Hematopoietic multipotent progenitor cell treated with erythropoietin and hydrocortisone succinate and interleukin-3 and kit ligand, for 15 days (in vitro differentiated cells): ENCODE measurements at regions not wholly inside any gene's neighbourhood (a gene's known extent, or its start where the extent isn't known, plus 50 kb on each side); places are given as distances from the start of the nearest gene placed in this dataset.
"Not testable (repeated sequence)": the region's sequence is repeated elsewhere in the genome, so short reads cannot be mapped to it uniquely, and the experiment has no call there.

Experiments
- DNase-seq: peaks from one replicate; pipeline ENCODE4 v3.0.0-alpha.2; 2015; ENCODE audit warnings: low spot score

DNA sequence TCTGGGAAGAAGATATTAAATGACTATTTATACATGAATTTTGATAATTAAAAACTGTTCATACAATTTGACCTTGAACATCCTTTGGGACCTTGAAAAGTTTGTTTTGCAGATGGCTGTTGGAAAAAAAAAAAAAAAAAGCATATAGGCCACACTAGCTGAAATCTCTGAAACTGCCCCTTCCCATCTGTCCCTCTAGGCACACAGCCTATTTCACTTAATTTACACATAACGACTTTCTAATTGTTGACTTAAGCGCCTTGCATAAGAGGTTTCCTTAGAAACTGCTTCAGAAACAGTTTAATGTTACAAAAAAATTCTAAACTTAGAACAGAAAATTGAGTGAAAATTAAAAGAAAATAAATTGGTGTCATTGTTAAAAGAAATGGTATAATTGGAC is 131.0 kb downstream of the COX18 start:
- no peak for DNase-seq

DNA sequence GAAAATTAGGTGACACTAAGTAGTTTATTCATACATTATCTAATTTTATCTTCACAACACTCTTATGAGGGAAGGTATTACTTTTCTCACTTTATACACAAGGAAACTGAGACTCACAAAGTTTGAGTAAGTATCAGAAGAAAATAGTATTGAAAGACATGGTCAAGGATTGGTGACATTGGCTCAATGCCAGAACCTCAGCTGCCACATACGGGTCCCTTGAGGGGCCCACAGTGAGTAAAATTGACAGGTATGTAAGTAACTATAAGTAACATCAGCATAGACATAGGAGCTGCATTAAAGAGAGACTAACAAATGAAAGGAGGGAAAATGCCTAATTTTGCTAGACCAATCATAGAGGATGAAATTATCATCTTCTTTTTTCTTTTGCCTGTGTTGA is 134.1 kb downstream of the COX18 start:
- no peak for DNase-seq

DNA sequence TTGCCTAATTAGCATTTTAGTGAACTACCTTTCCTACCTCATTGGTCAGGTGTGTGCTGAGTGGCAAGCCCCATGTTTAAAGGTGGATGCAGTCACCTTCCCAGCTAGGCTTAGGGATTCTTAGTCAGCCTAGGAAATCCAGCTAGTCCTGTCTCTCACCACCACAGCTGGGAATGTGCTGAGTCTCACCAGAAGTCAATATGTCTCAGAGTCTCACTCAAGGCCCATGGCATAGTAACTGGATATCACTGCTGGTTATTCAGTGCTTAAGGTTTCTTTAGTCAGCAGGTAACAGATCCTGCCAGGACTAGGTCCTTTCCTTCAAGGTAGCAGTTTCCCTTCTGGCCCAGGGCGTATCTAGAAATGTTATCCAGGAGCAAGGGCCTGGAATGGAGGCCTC is 136.5 kb downstream of the COX18 start:
- DNase-seq = no peak

DNA sequence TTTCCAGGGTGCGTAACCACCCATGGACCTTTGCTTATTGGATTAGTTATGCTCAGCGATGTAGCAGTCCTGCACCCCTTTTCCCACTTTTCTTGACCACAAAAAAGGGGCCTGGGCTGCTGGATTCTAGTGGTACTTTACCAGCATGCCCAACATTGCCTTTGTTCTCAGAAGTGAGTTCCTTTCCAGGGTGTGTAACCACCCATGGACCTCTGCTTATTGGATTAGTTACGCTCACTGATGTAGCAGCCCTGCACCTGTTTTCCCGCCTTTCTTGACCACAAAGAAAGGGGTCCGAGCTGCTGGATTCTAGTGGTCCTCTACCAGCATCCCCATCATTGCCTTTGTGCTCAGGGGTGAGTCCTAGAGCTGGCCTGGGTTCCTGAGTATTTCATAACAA is 138.2 kb downstream of the COX18 start:
- DNase-seq = no peak

DNA sequence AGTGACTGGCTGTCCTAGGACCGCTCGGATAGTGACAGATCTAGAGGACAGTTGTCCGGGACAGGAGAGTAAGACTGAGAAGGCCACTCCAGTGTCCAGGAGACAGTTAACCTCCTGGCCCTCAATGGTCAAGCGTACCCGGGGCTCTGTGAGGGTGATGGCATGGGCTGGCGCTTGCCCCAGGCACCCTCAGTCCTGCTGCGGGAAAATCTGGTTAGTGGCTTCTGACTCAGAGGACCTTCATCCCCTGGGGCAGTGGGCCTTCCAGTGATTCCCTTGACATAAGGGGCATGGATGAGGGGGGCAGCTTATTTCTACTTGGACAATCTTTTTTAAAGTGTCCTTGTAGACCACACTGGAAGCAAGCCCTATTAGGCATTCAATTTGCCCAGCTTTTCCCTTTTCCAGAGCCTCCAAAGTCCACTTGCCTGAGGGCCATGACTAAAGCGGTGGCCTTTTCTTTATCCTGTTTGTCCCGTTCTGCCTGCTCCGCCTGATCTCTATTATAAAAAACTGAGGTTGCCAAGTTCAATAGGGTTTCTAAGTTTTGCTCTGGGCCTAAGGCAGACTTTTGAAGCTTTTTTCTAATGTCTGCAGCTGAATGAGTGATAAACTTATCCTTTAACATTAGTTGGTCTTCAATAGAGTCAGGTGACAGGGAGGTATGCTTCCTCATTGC is 139.8 kb downstream of the COX18 start:
- not testable (repeated sequence) for DNase-seq

DNA sequence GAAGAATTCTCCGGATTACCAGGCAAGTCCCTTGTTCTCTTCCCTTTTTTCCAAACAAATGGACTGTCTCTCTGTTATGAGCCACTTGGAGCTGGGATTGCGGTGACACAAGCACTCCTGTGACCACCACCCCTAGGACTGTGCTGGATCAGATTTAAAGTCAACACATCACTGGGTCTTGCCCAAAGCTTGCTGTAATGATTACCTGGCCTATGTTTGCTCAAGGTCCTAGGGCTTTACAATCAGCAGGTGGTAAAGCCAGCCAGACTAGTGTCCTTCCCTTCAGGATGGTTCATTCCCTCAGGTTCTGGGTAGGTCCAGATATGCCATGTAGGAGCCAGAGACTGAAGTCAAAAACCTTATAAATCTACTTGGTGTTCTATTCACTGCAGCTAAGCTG is 144.7 kb downstream of the COX18 start:
- DNase-seq = no peak

DNA sequence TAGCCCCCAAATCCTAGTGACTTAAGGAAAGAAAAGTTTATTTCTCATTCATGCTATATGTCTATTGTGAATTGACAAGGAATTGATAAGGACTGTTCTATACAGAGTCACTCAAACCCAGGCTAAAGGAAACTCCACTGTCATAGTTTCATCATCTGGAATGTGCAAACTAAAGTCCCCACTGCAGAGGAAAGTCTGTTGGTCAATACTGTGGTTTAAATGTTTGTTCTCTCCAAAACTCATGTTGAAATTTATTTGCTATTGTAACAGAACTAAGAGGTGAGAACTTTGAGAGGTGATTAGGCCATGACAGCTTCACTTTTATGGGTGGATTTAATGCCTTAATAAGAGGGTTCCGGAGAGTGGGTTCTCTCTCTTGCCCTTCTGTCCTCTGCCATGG is 149.6 kb downstream of the COX18 start:
- DNase-seq = no peak

DNA sequence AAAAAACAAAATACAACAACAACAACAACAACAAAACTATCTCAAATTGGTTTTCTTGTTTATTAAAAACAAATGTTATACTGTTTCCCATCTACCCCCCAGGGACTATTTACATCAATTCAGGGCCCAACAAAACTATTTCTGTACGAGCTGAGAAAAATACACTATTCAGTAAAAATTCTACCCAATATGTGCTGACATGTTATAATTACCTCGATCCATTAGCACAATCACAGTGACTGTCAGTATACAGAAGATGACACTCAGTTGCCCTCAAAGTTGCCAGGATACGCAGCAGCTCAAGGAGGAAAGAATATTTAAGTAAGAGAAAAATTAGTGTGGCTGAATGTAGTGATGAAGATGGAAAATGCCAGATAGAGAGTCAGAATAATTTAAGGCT is 150.1 kb downstream of the COX18 start:
- DNase-seq = no peak

DNA sequence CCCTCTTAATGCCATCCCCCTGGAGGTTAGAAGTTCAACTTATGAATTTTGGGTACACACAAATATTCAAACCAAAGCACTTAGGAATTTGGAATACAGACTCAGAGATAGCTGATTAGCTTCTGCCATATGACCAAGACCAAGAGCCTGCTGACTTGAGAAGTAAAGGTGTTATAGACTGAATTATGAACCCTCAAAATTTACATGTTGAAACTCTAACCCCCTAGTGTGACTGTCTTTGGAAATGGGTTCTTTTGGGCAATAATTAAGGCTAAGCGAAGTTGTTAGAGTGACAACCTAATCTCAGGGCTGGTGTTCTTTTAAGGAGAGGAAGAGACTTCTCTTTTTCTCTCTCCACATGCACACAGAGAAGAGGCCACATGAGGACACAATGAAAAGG is 151.2 kb downstream of the COX18 start:
- DNase-seq = no peak

DNA sequence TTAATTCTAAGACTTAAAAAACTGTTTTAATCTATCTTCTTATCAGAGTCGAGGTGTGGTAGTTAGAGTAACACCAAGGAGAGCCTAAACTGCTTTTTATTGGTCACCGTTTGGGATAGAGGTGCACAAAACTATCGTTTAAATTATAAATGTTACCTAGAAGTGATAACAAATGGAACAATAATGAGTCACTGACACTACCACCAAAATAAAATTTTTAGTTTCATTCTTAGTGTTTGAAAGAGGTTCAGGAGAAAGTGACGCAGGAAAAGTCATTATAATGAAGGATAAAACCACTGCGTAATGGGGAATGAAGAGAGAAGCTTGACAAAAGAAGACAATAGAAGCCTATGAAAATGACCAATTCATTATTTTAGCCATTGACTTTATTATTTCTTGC is 158.2 kb downstream of the COX18 start:
- no peak for DNase-seq

DNA sequence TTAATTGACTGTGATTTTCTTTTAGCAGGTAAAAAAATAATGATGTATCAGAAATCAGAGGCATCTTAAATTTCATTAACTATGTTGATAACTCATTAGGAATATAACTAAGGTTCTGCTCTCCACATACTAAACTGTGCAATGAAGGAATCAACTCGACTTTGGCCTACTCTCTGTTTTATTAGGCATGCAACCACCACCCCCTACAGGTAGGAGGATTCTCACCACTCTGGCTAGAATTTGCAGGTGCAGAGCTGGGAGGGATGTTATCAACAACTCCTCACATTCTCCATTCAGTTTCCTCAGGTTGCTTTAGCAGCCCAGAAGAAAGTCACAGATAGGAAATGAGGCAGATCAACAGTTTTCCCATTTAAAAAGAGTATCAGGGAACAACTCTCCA is 160.1 kb downstream of the COX18 start:
- no peak for DNase-seq

DNA sequence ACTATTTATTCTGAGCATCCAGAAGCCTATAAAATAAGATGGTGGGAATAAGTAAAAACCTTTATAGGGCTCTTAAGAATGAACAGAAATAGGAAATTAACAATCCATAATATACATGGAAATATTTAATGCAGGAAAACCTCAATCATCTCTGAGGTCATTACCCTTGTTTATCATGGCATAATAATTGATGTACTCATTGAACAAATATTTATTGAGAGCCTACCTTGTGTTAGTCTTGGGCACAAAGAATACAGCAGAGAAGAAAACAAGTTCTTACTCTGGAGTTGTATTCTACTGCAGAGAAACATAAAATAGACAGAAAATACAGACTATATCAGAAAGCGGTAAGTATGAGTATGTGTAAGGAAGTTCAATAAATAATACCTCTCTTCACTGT is 167.2 kb downstream of the COX18 start:
- no peak for DNase-seq

DNA sequence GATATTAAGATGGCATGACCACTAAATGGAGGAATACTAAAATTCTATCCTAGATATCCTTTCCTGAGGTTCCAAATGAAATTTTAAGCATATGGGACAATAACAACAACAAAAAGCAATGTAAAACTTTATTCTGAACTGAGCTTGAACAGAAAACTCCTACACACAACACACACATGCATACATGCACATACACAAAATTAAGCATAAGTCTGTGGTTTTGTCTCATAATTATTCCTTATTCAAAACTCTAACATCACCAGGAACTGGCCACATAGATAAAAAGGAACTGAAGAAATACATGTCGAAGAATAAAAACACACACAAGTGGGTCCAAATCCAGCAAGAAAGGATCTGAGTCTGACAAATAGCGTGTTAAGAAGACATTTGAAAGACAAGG is 168.0 kb downstream of the COX18 start:
- no peak for DNase-seq

DNA sequence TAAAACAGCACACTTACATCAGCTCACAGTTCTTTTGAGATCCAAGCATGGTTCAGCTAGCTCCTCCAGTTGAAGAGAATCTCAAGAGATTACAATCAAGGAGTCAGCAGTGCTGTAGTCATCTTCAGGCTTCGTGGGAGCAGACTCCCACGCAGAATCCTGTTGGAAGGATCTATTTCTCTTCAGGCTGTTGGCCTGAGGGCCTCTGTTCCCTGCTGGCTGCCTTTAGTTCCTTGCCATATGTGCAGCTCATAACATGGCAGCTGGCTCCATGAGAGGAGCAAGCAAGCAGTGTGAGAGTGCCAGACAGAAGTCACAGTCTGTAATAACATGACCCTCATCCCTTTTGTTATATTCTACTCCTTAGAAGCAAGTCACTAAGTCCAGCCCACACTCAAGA is 168.6 kb downstream of the COX18 start:
- DNase-seq = no peak

DNA sequence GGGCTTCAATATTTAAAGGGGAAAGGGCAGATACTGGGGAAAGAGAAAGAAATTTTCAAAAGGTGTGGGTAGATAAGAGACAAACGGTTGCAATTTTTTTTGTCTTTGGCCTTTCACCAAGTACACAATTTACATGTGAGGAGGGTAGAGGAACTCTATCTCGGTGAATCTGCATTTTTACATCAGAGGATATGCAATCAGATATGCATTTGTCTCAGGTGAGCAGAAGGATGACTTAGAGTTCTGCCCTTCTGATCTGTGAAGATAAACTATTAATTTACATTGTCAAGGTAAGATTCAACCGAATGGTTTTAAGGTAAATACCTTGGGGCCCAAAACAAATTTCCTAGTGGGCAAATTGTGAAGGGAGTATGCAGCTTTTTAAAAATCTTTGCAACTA is 169.9 kb downstream of the COX18 start:
- DNase-seq = no peak

DNA sequence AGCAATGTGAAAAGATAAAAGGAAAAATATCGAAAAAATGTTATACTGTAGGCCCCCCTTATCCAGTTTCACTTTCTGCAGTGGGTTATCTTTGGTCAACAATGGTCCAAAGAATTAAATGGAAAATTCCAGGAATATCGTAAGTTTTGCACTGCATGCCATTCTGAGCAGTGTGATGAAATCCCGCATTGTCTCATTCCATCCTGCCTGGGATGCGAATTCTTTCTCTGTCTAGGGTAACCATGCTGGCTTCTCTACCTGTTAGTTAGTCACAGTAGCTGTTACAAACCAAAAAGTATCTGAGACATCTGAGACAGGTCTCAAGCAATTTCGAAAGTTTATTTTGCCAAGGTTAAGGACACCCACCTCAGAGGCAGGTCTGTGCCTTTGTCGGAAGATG is 170.3 kb downstream of the COX18 start:
- no peak for DNase-seq

DNA sequence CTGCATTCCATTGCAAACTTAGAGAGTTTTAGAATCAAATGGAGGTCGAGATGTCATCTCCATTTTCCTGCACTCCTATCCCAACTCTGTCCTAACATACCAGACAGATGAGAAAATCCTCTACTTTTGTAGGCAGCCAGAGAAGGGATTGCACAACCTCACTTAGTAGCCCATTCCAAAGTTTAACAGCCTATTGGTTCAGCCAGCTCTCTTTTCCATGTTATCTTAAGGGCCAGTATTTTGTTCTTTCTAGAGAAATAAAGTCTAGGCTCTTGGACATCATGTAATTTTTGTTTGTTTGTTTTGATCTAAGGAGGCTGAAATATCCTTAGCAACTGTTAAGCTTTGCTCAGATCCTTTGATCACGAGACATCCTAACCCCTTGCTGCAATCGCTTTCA is 173.0 kb downstream of the COX18 start:
- no peak for DNase-seq

DNA sequence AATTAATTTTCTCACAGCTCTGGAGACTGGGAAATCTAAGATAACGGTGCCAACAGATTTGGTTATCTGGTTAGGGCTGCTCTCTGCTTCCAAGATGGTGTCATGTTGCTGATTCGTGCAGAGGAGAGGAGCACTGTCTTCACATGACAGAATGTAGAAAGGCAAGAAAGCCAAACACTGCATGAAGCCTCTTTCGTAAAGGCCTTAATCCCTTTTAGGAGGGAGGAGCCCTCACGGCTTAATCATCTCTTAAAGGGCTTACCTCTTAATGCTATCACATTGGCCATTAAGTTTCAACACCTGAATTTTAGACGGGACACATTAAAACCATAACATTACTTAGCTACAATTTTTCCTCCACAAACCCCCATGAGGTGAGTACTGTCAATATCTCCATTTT is 174.1 kb downstream of the COX18 start:
- no peak for DNase-seq

DNA sequence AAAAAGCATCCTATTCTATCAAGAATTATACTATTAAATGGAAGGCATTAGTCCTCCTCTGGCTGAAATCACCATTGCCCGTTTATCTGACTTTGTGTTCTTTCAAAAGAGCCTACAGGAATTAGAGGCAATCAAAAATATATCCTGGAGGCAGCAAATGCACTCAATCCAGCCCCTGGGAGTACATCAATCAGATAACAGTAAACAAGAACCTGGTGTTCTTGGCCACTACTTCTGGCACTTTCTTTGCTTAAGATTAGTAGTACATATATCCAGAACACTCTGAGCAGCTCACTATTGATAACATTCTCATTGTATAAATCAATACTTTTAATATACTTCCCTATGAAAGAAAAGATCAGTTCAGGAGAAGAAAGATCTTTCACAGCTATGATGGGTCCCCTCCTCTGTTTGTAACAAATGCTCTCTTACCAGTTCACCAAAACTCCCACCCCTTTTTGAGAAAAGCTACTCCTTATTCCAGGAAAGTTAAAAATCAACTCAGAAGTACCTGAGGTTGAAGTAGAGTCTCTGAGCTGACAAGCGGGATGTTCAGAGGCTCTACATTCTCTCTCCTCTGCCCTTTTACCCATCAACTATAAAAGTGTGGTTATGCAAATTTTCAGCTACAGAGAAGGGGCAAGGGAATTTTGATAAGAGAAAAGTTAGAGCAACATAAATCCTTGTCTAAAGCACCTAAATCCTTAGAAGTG is 176.0 kb downstream of the COX18 start:
- no peak for DNase-seq

DNA sequence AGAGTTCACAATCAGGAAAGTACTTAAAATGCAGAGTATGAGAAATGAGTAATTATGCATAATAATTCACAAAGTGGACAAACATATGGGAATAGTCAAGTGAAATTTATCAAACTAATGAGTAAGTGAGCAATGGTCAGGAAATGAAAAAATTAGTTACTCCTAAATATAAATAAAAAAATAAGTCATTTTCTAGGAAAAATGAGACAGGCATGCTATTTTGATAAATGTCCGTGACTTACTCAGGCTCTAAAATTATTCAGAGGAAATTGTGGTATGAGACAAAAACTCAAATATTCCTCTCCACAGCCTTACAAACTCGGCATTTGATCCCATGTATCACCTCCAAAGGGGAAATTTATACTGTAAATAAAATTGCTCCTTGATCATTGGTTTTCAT is 181.2 kb downstream of the COX18 start:
- no peak for DNase-seq

DNA sequence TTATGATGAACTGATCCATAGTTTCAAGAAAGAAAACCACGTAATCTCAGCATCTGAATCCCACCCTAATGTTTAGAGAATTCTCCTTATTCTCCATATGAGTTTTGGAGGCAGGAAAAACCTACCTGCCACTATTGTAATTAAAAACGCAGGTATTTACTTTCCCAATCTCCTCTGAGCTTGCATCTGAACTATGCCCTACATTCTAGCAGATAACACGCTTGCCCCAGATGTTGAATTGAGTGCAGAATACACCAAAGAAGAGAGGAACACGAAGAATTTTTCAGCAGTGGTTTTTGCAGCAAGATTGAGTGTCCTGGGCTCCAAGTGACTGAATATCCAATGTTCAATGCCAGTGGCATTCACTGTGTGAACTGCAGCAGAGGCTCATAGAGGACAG is 182.4 kb downstream of the COX18 start:
- DNase-seq = no peak

DNA sequence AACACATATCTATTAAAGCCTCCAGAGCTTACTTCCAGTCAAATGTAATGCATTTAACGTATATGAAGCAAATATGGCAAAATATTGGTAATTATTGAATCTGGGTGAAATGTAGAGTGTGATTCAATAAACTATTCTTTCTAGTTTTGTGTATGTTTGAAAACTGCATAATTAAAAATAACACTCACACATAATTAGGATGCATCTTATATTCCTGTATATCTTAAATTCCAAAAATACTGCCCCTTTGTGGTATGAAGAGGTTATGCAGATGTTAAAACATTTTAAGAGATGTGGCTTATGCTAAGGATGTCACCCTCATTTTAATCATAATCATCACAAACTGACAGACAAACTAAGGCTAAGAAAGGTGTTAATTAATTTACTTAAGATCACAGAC is 182.9 kb downstream of the COX18 start:
- DNase-seq = no peak

DNA sequence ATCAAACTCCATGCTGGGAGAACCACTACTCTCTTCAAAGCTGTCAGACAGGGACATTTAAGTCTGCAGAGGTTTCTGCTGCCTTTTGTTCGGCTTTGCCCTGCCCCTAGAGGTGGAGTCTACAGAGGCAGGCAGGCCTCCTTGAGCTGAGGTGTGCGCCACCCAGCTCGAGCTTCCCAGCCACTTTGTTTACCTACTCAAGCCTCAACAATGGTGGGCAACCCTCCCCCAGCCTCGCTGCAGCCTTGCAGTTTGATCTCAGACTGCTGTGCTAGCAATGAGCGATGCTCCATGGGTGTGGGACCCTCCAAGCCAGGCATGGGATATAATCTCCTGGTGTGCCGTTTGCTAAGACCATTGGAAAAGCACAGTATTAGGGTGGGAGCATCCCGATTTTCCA is 185.3 kb downstream of the COX18 start:
- DNase-seq = not testable (repeated sequence)

DNA sequence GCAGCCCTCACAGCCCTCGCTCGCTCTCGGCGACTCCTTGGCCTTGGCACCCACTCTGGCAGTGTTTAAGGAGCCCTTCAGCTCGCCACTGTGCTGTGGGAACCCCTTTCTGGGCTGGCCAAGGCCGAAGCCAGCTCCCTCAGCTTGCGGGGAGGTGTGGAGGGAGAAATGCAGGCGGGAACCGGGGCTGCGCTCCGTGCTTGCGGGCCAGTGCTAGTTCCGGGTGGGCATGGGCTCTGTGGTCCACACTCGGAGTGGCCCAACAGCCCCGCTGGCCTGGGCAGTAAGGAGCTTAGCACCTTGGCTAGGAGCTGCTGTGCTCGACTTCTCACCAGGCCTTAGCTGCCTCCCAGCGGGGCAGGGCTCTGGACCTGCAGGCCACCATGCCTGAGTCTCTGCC is 192.6 kb downstream of the COX18 start:
- DNase-seq = no peak
